ENCODE measurements at regions not wholly inside any gene's neighbourhood (a gene's known extent, or its start where the extent isn't known, plus 50 kb on each side); places are given as distances from the start of the nearest gene placed in this dataset.

DNA sequence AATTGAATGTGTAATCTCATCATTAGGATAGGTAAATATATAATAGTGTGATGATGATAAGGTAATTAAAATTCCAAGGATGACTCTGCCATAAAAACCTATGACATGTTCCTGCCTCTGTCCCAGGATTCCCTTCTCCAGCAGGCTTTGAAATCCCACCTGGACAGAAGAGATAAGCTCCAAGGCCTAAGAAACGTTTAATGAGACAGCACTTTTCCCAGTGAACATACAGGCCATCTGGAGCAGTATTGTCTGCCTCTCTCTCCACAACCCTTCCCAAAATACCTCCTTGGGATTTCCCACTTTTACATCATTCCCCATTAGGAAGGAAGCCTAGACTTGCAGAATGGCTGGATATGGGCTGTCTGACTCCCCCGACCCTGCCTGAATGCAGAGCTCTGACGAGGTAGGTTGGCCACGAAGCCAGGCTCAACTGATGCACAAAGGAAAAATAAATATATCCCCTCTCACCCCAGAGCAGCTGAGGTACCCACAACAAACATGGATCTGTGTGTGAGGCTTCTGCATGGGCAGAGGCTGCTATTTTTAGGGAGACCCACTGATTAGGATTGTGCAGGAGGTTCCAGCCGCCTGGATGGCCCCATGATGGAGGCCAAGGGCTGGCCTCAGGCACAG lies 71.0 kb downstream of the TMPRSS5 start:
- Histone ChIP-seq H3K27me3 (ENCODE audit: control insufficient read depth, insufficient read depth, low read length) (peaks cover under 1% of the 10 kb centered on the region; the same call in 1 of the 2 replicates), H2AFZ (replicated peaks; ENCODE audit: low read length, poor library complexity) (no peak overlapping the region), H3K23ac (ENCODE audit: low read depth, low read length) (no peak overlapping the region), H3K56ac (ENCODE audit: extremely low read depth, insufficient read depth, low read length) (no peak overlapping the region), H3K4ac (ENCODE audit: low read depth, low read length) (no peak overlapping the region), H3K4me3 (ENCODE audit: insufficient read depth, low read depth, low read length) (no peak overlapping the region), H3K27ac (ENCODE audit: insufficient read depth, low read length) (no peak overlapping the region), H3K9me1 (ENCODE audit: insufficient read depth, low read length) (no peaks in the 10 kb centered on the region), H2BK120ac (ENCODE audit: low read depth, low read length) (no peak overlapping the region), H4K8ac (ENCODE audit: low read depth in 2 of 2, low read length in 2 of 2) (no peak overlapping the region), H3K9ac (ENCODE audit: low read depth, low read length) (no peak overlapping the region), H4K20me1 (ENCODE audit: insufficient read depth, low read length) (no peaks in the 10 kb centered on the region), H3K14ac (replicated peaks; ENCODE audit: low read depth, low read length) (no peak overlapping the region), H2AK5ac (ENCODE audit: low read depth, low read length) (no peak overlapping the region), H2AK9ac (replicated peaks; ENCODE audit: low read depth, low read length, poor library complexity) (no peak overlapping the region), H2BK5ac (ENCODE audit: low read depth, low read length, poor library complexity, severe bottlenecking) (no peak overlapping the region), H3K36me3 (ENCODE audit: control insufficient read depth, insufficient read depth, low read length) (no peaks in the 10 kb centered on the region), H3K79me1 (ENCODE audit: low read depth in 1 of 2, low read length in 2 of 2) (no peaks in the 10 kb centered on the region), H4K91ac (ENCODE audit: insufficient read depth, low read depth, low read length) (no peak overlapping the region), H3K4me1 (ENCODE audit: control insufficient read depth, insufficient read depth, low read length) (no peaks in the 10 kb centered on the region), H2BK15ac (ENCODE audit: low read depth, low read length) (no peak overlapping the region), H3K9me3 (ENCODE audit: control insufficient read depth, insufficient read depth, low read length) (no peaks in the 10 kb centered on the region), H2BK20ac (ENCODE audit: low read depth, low read length) (no peak overlapping the region), H3K4me2 (ENCODE audit: low read depth, low read length) (no peak overlapping the region), H4K5ac (ENCODE audit: low read depth, low read length) (no peak overlapping the region), H3K18ac (ENCODE audit: low read depth, low read length) (no peak overlapping the region)
- TF ChIP-seq, protein P1, sequence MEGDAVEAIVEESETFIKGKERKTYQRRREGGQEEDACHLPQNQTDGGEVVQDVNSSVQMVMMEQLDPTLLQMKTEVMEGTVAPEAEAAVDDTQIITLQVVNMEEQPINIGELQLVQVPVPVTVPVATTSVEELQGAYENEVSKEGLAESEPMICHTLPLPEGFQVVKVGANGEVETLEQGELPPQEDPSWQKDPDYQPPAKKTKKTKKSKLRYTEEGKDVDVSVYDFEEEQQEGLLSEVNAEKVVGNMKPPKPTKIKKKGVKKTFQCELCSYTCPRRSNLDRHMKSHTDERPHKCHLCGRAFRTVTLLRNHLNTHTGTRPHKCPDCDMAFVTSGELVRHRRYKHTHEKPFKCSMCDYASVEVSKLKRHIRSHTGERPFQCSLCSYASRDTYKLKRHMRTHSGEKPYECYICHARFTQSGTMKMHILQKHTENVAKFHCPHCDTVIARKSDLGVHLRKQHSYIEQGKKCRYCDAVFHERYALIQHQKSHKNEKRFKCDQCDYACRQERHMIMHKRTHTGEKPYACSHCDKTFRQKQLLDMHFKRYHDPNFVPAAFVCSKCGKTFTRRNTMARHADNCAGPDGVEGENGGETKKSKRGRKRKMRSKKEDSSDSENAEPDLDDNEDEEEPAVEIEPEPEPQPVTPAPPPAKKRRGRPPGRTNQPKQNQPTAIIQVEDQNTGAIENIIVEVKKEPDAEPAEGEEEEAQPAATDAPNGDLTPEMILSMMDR (conservative IDR thresholded peaks at IDR 0.05; ENCODE audit: low read depth, low read length), result no peak
- TF ChIP-seq MXI1 (IDR thresholded peaks at IDR 0.05; ENCODE audit: borderline replicate concordance, low read depth, low read length), result no peak
- TF ChIP-seq MAZ (IDR thresholded peaks at IDR 0.05; ENCODE audit: borderline replicate concordance, low read depth, low read length), result no peak
- TF ChIP-seq BHLHE40 (IDR thresholded peaks at IDR 0.05; ENCODE audit: low read depth, low read length), result no peak
- DNase-seq (no peak), ATAC-seq (ENCODE audit: low read depth) (no peak)
- CTCF ChIA-PET, result no interaction called here
- dilution Hi-C loops (cut with HindIII; ENCODE audit: low sequenced_read_pairs, unreplicated experiment), result no loop called here
- intact Hi-C loops (cut with micrococcal nuclease), result no loop called here
- no CpG with 5 or more reads among the region's 5 CpGs for WGBS, 2 experiments (ENCODE audit: extremely low coverage in 2 of 2, insufficient read length in 1 of 2)
- in situ Hi-C loops (cut with MboI; ENCODE audit: low sequenced_read_pairs), result no loop called here
- POLR2A ChIA-PET (ENCODE audit: unreplicated experiment), result no interaction called here
- no TSS peak for BruUV-seq (replicated peaks)

Measured in IMR-90 (cell line).